Ovary (tissue), 3 donors: ENCODE measurements at regions not wholly inside any gene's neighbourhood (a gene's known extent, or its start where the extent isn't known, plus 50 kb on each side); places are given as distances from the start of the nearest gene placed in this dataset.

Source experiments
- EP300 ChIP-seq: sonication (generic); formaldehyde crosslinking; IDR thresholded peaks from one replicate; pipeline ENCODE4 v1.6.1; 2017; ENCODE audit warnings: antibody characterized with exemption
- TF ChIP-seq, protein P1 (sequence below), 3 donors: fragments of 450-650 bp in 2 of 3; fragments of 200-600 bp in 1 of 3; IDR thresholded peaks; one replicate each; pipeline versions ENCODE4 v1.5.1 to v1.8.0; 2016 to 2022; ENCODE audit warnings: antibody characterized with exemption in 3 of 3, mild to moderate bottlenecking in 1 of 3
- donor health status: DM: no; HTN: no; CAD: no.

DNA sequence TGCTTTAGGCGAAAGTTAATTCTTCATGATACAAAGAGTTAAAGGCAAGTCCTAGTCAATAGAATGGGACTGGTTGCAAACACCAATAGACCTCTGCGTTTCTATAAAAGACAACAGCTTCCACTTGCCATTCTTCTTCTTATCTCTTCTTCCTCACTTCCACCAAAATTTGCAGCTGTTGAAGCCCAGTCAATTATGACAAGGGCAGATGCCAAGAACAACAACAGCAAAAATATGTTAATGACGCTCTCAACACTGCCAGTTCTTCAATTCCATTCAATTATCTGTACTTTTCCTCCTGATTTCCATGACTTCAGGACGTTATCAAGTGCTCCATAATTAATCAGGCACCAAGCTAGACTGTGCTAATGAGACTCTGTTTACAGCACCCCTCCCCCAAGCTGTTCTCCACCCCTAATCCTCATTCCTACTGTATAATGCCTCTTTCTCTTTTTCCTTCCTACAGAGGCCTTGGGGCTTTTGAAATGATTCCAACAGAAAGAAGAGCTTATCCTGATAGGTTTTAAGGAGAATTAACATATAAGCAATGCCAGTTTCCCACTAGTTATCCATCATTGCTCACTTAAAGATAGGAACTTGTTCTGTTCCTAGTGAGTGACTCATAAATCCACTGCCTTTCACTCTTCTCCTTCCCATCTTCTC is 1160.5 kb downstream of the IGSF11 start:
- no peak for TF ChIP-seq EP300
- TF ChIP-seq, protein P1, sequence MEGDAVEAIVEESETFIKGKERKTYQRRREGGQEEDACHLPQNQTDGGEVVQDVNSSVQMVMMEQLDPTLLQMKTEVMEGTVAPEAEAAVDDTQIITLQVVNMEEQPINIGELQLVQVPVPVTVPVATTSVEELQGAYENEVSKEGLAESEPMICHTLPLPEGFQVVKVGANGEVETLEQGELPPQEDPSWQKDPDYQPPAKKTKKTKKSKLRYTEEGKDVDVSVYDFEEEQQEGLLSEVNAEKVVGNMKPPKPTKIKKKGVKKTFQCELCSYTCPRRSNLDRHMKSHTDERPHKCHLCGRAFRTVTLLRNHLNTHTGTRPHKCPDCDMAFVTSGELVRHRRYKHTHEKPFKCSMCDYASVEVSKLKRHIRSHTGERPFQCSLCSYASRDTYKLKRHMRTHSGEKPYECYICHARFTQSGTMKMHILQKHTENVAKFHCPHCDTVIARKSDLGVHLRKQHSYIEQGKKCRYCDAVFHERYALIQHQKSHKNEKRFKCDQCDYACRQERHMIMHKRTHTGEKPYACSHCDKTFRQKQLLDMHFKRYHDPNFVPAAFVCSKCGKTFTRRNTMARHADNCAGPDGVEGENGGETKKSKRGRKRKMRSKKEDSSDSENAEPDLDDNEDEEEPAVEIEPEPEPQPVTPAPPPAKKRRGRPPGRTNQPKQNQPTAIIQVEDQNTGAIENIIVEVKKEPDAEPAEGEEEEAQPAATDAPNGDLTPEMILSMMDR (IDR thresholded peaks at IDR 0.05), result no peak
